ENCODE measurements at regions not wholly inside any gene's neighbourhood (a gene's known extent, or its start where the extent isn't known, plus 50 kb on each side); places are given as distances from the start of the nearest gene placed in this dataset.

DNA sequence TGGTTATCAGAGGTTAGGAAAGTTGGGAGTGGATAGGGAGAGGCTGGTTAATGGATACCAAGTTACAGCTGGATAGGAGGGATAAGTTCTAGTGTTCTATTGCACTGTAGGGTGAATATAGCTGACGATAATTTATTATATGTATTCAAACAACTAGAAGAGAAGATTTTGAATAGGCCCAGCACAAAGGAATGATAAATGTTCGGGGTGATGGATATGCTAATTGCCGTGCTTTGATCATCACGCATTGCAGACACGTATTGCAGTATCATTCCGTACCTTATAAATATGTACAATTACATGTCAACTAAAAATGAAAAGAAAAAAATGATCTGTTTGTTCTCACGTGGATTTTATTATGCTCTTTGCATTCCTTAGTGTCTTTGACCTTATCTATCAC, 369.2 kb upstream of the PKDCC start:
- H3K9ac ChIP-seq (ENCODE audit: control insufficient read depth, insufficient read depth, low read length), result no peak overlapping the region

More for the DNA sequence above, 369.2 kb upstream of the PKDCC start:
- Histone ChIP-seq H3K4me2 (ENCODE audit: control insufficient read depth, insufficient read depth) (no peak overlapping the region), H3K4me3 (no peak overlapping the region), H3K27me3 (replicated peaks in 1 of 2; ENCODE audit: control insufficient read depth in 2 of 2, insufficient read depth in 2 of 2, low read length in 1 of 2) (no peaks in the 10 kb centered on the region), H3K4me1 (ENCODE audit: control insufficient read depth, insufficient read depth, low read length) (no peaks in the 10 kb centered on the region), H3K9me3 (replicated peaks; ENCODE audit: control insufficient read depth, insufficient read depth, low read length) (no peaks in the 10 kb centered on the region), H3K79me2 (ENCODE audit: control insufficient read depth, insufficient read depth, low read length) (no peaks in the 10 kb centered on the region), H3K27ac (ENCODE audit: control insufficient read depth, insufficient read depth) (no peak overlapping the region), H2AFZ (ENCODE audit: control insufficient read depth, low read depth, low read length) (no peak overlapping the region), H4K20me1 (ENCODE audit: control insufficient read depth, insufficient read depth) (no peaks in the 10 kb centered on the region), H3K36me3 (ENCODE audit: control insufficient read depth in 2 of 2, insufficient read depth in 2 of 2, low read length in 1 of 2) (no peaks in the 10 kb centered on the region)
- ChIA-PET CTCF (no interaction called here), SMC1A (ENCODE audit: uncharacterized antibody, unreplicated experiment) (no interaction called here), RAD21 (ENCODE audit: unreplicated experiment) (no interaction called here), POLR2A (no interaction called here)
- in situ Hi-C loops (cut with MboI) (no loop called here), intact Hi-C loops (cut with micrococcal nuclease; ENCODE audit: unreplicated experiment) (no loop called here)
- no peak for DNase-seq (ENCODE audit: low read depth, low spot score)
- TF ChIP-seq SMC3 (IDR thresholded peaks at IDR 0.05; ENCODE audit: borderline replicate concordance, low read length) (no peak), MXI1 (IDR thresholded peaks at IDR 0.05; ENCODE audit: low read depth, low read length) (no peak)
- TF ChIP-seq, protein P1, sequence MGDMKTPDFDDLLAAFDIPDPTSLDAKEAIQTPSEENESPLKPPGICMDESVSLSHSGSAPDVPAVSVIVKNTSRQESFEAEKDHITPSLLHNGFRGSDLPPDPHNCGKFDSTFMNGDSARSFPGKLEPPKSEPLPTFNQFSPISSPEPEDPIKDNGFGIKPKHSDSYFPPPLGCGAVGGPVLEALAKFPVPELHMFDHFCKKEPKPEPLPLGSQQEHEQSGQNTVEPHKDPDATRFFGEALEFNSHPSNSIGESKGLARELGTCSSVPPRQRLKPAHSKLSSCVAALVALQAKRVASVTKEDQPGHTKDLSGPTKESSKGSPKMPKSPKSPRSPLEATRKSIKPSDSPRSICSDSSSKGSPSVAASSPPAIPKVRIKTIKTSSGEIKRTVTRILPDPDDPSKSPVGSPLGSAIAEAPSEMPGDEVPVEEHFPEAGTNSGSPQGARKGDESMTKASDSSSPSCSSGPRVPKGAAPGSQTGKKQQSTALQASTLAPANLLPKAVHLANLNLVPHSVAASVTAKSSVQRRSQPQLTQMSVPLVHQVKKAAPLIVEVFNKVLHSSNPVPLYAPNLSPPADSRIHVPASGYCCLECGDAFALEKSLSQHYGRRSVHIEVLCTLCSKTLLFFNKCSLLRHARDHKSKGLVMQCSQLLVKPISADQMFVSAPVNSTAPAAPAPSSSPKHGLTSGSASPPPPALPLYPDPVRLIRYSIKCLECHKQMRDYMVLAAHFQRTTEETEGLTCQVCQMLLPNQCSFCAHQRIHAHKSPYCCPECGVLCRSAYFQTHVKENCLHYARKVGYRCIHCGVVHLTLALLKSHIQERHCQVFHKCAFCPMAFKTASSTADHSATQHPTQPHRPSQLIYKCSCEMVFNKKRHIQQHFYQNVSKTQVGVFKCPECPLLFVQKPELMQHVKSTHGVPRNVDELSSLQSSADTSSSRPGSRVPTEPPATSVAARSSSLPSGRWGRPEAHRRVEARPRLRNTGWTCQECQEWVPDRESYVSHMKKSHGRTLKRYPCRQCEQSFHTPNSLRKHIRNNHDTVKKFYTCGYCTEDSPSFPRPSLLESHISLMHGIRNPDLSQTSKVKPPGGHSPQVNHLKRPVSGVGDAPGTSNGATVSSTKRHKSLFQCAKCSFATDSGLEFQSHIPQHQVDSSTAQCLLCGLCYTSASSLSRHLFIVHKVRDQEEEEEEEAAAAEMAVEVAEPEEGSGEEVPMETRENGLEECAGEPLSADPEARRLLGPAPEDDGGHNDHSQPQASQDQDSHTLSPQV (IDR thresholded peaks at IDR 0.05), result no peak
- ATAC-seq, result no peak
- WGBS (ENCODE audit: insufficient coverage, insufficient replicate concordance, low lambda C conversion rate, missing lambda C conversion rate), result 32% methylated on average over 7 of the region's 7 CpGs
- no peak for FAIRE-seq
- no TSS peak for BruUV-seq (replicated peaks)

Measured in GM12878 (cell line).